Tibial artery (tissue), 4 donors: ENCODE measurements at regions not wholly inside any gene's neighbourhood (a gene's known extent, or its start where the extent isn't known, plus 50 kb on each side); places are given as distances from the start of the nearest gene placed in this dataset.
"Not testable (repeated sequence)": the region's sequence is repeated elsewhere in the genome, so short reads cannot be mapped to it uniquely, and the experiment has no call there.

ENCODE experiments used
- DNase-seq, 2 donors: peaks; one replicate each; pipeline ENCODE4 v3.0.0-alpha.2; 2019
- H3K27ac ChIP-seq, 2 donors: fragments of 200-600 bp; sonication (generic) in 1 of 2; 1 replicate in 1 of 2; 2 replicates in 1 of 2; pipeline ENCODE4 v1.5.1; 2018 to 2019; ENCODE audit warnings: mild to moderate bottlenecking in 1 of 2
- H3K27me3 ChIP-seq, 2 donors: fragments of 200-600 bp; sonication (generic) in 1 of 2; one replicate each; pipeline versions ENCODE4 v1.5.1 to v1.6.0; 2016 to 2019
- H3K36me3 ChIP-seq, 3 donors: fragments of 200-600 bp; sonication (generic) in 2 of 3; one replicate each; pipeline ENCODE4 v1.5.1; 2016 to 2019; ENCODE audit warnings: mild to moderate bottlenecking in 2 of 3
- H3K4me1 ChIP-seq, 4 donors: fragments of 200-600 bp; sonication (generic) in 2 of 4; 1 replicate in 3 of 4; 2 replicates in 1 of 4; pipeline ENCODE4 v1.5.1; 2016 to 2019
- H3K4me3 ChIP-seq, 2 donors: fragments of 200-600 bp; sonication (generic) in 1 of 2; 1 replicate in 1 of 2; 2 replicates in 1 of 2; pipeline ENCODE4 v1.5.1; 2018 to 2019; ENCODE audit warnings: mild to moderate bottlenecking in 2 of 2
- H3K9me3 ChIP-seq, 3 donors: fragments of 200-600 bp; sonication (generic) in 1 of 3; one replicate each; pipeline ENCODE4 v1.5.1; 2016 to 2019
- intact Hi-C: fragments of 100-400 bp; cut with DNase I; formaldehyde crosslinking; loops from one replicate; pipeline ENCODE4 v1.15.0; 2023; ENCODE audit warnings: low total_unique reads
- TF ChIP-seq, protein P1 (sequence below), 2 experiments: fragments of 200-600 bp in 1 of 2; fragments of 450-650 bp in 1 of 2; IDR thresholded peaks; one replicate each; pipeline ENCODE4 v1.5.1; 2017 to 2019; ENCODE audit warnings: antibody characterized with exemption in 2 of 2, mild to moderate bottlenecking in 1 of 2, moderate library complexity in 1 of 2

DNA sequence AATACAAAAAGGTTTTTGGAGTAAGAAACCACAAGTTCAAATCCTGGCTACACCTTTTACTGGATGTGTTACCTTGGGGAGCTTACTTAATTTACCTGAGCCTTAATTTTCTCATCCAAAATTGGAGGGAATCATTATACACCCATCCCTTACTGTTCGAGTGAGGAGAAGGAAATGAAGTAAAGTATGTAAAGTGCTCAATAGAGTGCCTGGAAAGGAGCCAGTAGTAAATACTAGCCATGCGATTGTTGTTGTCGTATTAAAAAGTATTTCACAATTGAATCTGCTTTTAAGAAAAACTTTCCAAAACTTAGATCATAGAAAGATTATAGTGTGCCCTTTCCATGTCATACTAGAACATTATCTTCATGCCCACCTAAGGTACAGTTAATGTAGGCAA is 124.5 kb downstream of the ATXN3L start:
- TF ChIP-seq, protein P1, sequence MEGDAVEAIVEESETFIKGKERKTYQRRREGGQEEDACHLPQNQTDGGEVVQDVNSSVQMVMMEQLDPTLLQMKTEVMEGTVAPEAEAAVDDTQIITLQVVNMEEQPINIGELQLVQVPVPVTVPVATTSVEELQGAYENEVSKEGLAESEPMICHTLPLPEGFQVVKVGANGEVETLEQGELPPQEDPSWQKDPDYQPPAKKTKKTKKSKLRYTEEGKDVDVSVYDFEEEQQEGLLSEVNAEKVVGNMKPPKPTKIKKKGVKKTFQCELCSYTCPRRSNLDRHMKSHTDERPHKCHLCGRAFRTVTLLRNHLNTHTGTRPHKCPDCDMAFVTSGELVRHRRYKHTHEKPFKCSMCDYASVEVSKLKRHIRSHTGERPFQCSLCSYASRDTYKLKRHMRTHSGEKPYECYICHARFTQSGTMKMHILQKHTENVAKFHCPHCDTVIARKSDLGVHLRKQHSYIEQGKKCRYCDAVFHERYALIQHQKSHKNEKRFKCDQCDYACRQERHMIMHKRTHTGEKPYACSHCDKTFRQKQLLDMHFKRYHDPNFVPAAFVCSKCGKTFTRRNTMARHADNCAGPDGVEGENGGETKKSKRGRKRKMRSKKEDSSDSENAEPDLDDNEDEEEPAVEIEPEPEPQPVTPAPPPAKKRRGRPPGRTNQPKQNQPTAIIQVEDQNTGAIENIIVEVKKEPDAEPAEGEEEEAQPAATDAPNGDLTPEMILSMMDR (IDR thresholded peaks at IDR 0.05): no peak
- no peaks in the 10 kb centered on the region for H3K9me3 ChIP-seq
- H3K27me3 ChIP-seq: no peaks in the 10 kb centered on the region
- H3K4me3 ChIP-seq: no peak overlapping the region
- no peak for DNase-seq
- no peaks in the 10 kb centered on the region for H3K36me3 ChIP-seq
- no peak overlapping the region for H3K27ac ChIP-seq
- peaks cover 0 to 8% (median 2%) of the 10 kb centered on the region in 4 donors for H3K4me1 ChIP-seq
- intact Hi-C loops: no loop called here

DNA sequence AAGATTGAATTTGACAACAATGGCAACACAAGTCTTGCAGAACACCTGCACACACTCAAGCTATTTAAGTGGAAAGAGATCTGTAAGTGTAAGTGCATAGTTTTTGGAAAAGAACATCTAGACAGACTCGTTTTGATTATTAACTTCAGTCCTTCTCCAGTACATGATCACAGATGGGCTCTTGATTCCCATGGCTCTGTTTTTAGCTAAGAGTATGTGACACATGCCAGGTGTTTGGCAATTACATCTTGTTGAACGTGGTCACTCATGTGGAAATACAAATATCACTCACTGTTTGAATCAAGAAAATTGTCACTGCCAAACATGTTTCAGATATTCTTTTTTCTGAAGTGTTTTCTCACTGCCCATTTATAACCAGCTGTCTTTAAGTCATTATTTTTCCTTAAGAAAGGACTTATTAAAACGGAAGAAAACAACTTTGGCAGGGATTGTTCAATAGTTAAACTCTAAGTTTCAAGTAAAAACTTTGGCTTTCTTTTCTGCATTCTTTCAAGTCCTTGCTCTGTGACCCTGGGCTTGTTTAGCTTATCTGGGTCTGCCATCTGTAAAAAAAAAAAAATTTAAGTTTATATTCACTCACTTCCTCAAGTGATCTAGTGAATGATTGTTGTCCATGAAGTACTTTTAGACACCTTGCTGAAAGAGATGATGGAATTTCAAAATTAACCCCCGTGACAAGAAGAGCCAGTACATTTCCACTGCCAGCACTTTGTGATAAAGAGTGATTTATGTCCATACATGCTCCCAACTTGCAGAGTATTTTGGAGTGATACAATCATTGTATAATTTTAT is 125.4 kb downstream of the ATXN3L start:
- Histone ChIP-seq H3K27me3 (no peaks in the 10 kb centered on the region), H3K27ac (no peak overlapping the region), H3K4me1 (peaks cover 0 to 8% (median 2%) of the 10 kb centered on the region in 4 donors), H3K9me3 (no peaks in the 10 kb centered on the region), H3K36me3 (no peaks in the 10 kb centered on the region), H3K4me3 (no peak overlapping the region)
- DNase-seq: no peak
- TF ChIP-seq, protein P1 (IDR thresholded peaks at IDR 0.05): no peak
- intact Hi-C loops: no loop called here

DNA sequence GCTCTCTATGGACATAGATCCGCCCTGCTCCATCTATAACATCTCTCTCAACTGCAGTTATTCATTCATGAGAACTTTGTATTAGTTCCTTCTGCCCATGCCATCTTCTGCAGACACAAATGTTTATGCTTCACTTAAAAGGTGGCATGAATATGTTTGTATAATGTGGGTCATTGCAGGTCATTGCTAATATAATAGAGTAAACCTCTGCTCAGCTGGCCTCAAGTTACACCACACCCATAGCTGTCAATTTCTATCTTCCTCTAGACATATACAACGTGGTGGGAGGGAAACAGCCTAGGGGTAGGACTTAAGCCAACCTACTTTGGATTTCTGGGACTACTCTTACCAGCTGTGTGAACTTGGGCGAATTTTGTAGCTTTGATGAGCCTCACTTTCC is 129.8 kb downstream of the ATXN3L start:
- DNase-seq: no peak
- Histone ChIP-seq H3K36me3 (no peaks in the 10 kb centered on the region), H3K4me1 (peaks cover 0 to 8% (median 2%) of the 10 kb centered on the region in 4 donors), H3K27ac (no peak overlapping the region), H3K4me3 (no peak overlapping the region), H3K27me3 (no peaks in the 10 kb centered on the region), H3K9me3 (no peaks in the 10 kb centered on the region)
- TF ChIP-seq, protein P1 (IDR thresholded peaks at IDR 0.05): no peak
- intact Hi-C loops: no loop called here

DNA sequence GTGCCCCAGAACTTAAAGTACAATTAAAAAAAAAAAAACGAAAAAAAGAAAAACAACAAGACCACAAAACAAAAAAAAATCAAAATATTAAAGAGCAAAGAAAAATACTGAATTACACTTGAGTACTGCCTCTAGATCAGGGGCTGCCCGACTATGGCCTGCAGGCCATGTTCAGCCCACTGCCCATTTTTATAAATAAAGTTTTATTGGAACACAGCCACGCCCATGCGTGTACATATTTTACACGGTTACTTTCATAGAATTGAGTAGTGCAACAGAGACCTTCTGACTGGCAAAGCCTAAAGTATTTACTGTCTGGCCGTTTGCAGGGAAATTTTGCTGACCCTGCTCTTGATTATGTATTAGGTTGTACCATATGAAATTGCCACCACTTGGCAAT is 130.5 kb downstream of the ATXN3L start:
- intact Hi-C loops: no loop called here
- TF ChIP-seq, protein P1 (IDR thresholded peaks at IDR 0.05): no peak
- no peaks in the 10 kb centered on the region for H3K9me3 ChIP-seq
- H3K27ac ChIP-seq: no peak overlapping the region
- no peak for DNase-seq
- no peaks in the 10 kb centered on the region for H3K27me3 ChIP-seq
- peaks cover 0 to 2% (median under 1%) of the 10 kb centered on the region in 4 donors for H3K4me1 ChIP-seq
- no peak overlapping the region for H3K4me3 ChIP-seq
- no peaks in the 10 kb centered on the region for H3K36me3 ChIP-seq

- Histone ChIP-seq H3K4me3 (no peak overlapping the region), H3K9me3 (no peaks in the 10 kb centered on the region), H3K27me3 (no peaks in the 10 kb centered on the region), H3K4me1 (no peaks in the 10 kb centered on the region), H3K36me3 (no peaks in the 10 kb centered on the region), H3K27ac (no peak overlapping the region)
- intact Hi-C loops: no loop called here
- DNase-seq: no peak
- TF ChIP-seq, protein P1 (IDR thresholded peaks at IDR 0.05): no peak
Observed at GRCh38 chrX:13188731-13189309, 131.0 kb downstream of the ATXN3L start.

DNA sequence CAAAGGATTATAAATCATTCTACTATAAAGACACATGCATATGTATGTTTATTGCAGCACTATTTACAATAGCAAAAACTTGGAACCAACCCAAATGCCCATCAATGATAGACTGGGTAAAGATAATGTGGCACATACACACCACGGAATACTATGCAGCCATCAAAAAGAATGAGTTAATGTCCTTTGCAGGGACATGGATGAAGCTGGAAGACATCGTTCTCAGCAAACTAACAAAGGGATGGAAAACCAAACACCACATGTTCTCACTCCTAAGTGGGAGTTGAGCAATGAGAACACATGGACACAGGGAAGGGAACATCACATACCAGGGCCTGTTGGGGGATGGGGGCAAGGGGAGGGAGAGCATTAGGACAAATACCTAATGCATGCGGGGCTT is 133.2 kb downstream of the ATXN3L start:
- intact Hi-C loops: not testable (repeated sequence)

More for the DNA sequence above, 133.2 kb downstream of the ATXN3L start:
- H3K27me3 ChIP-seq, H3K36me3 ChIP-seq, H3K9me3 ChIP-seq, DNase-seq, H3K4me3 ChIP-seq, H3K4me1 ChIP-seq, H3K27ac ChIP-seq: not testable (repeated sequence)
